ENCODE measurements at regions not wholly inside any gene's neighbourhood (a gene's known extent, or its start where the extent isn't known, plus 50 kb on each side); places are given as distances from the start of the nearest gene placed in this dataset.
A peak's percentile ranks its signal among the peaks of the same experiment; 100 is the strongest.

DNA sequence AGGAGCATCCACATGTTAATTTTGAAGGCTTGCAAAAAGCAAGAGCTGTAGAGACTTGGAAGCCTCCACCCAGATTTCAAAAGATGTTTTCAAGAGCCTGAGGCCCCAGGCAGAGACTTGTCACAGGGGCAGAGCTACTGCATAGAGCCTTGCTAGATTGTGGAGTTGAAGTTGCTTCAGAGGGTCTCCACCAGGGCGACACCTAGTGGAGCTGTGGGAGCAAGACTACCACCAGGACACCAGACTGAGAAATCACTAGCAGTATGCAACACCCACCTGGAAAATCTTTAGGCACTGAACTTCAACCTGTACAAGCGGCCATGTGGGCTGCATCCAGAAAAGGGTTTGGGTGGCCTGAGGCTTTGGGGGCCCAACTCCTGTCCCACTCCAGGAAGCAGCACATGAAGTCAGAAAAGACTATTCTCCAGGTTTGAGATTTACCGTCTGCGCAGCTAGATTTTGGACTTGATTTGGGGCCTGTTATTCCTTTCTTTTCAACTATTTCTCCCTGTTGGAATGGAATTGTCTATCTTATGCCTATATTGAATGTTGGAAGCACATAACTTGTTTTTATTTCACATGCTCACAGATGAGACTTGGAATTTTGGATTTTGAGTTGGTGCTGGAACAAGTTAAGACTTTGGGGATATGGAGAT is 508.6 kb downstream of the FLRT2 start:
- H3K4me1 ChIP-seq (replicated peaks in 1 of 2): no peaks in the 10 kb centered on the region
- in situ Hi-C loops (cut with MboI; ENCODE audit: low pct_unique_long_range_greater_than_20kb in 2 of 9, low sequenced_read_pairs in 9 of 9, unreplicated experiment in 9 of 9): loop anchor here in 1 of 9 experiments (25.0 kb wide), 1 partner anchor 176 kb away; no protein-coding TSS in a partner anchor
- H3K4me3 ChIP-seq: no peak overlapping the region
- ATAC-seq (replicated peaks in 6 of 8): peak in 4 of 8 experiments; percentile 67 to 99 (median 98)
- 0 to 100% (median 100%) methylated on average over 1 to 3 of the region's 4 CpGs; no CpG with 5 or more reads in 3 of the 10 experiments for WGBS, 10 experiments
- H3K27ac ChIP-seq: no peak overlapping the region

DNA sequence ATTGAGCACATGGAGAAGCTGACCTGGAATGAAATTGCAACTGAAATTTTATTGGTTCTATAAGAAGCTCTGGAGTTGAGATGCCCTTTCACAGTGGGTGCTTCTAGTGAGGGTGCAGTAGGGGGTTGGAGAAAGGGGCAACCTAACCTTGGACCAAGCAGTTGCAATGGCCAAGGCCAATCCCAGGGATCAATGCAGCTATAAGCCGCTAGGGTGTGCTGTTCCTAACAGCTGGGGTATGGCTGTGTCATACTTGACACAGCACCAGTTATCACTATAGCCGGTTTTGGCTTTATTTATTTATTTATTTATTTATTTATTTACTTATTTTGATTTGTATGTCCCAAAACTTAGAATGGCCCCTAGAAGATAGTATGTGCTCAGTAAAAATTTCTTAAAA is 505.9 kb downstream of the FLRT2 start:
- ATAC-seq (replicated peaks in 6 of 8): peak in 1 of 8 experiments; percentile 40
- WGBS, 10 experiments: 0 to 85% (median 64%) methylated on average over 1 to 2 of the region's 2 CpGs; no CpG with 5 or more reads in 2 of the 10 experiments
- in situ Hi-C loops (cut with MboI; ENCODE audit: low pct_unique_long_range_greater_than_20kb in 2 of 9, low sequenced_read_pairs in 9 of 9, unreplicated experiment in 9 of 9): loop anchor here in 1 of 9 experiments (25.0 kb wide), 1 partner anchor 174 kb away; no protein-coding TSS in a partner anchor

DNA sequence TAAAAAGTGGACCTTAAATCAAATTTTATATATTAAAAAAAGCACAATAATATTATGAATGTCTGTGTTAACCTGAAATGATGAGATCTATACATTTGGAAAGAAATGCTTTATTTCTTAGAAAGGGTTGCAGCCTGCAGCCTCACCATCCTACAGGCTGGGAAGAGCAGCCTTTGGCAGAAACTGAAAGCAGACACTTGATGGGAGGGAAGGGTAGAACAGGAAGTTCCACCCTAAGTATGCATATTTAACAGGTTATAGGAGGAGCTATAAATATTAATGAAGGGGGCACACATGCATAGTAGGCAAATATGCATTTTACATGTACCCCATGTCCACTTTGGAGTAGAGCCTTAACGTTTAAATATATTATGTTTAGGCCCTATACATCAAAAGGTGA is 498.0 kb downstream of the FLRT2 start:
- peak in 1 of 8 experiments; percentile 26 for ATAC-seq (replicated peaks in 6 of 8)

More for the DNA sequence above, 505.9 kb downstream of the FLRT2 start:
- H3K4me1 ChIP-seq (replicated peaks in 1 of 2): no peaks in the 10 kb centered on the region
- no peak overlapping the region for H3K4me3 ChIP-seq
- H3K27ac ChIP-seq: no peak overlapping the region

DNA sequence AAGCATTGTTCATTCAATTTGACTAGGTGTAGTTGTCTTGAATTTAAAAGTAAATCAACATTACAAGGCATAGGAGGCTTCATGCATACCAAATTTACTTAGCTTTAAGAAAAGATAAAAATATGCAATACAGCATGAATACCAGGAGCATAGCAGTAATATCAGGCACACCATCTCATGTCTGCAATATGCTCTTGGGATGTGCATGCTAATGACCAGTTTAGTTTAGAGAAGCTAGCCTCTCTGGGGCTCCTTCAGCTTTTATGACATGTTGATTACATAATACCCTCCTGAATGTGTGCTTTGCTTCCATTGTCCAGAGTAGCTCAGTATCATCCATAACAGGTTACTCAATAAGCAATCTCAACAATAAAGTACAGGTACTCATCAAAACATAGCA is 497.2 kb downstream of the FLRT2 start:
- ATAC-seq (replicated peaks in 6 of 8): peak in 3 of 8 experiments; percentile 52 to 90 (median 73)
- in situ Hi-C loops (cut with MboI; ENCODE audit: low pct_unique_long_range_greater_than_20kb in 2 of 9, low sequenced_read_pairs in 9 of 9, unreplicated experiment in 9 of 9): loop anchor here in 1 of 9 experiments (25.0 kb wide), 1 partner anchor 165 kb away; no protein-coding TSS in a partner anchor

More for the DNA sequence above, 498.0 kb downstream of the FLRT2 start:
- WGBS, 10 experiments: 0 to 83% (median 75%) methylated on average over 1 of the region's 1 CpG; no CpG with 5 or more reads in 5 of the 10 experiments
- H3K27ac ChIP-seq: no peak overlapping the region
- H3K4me3 ChIP-seq: no peak overlapping the region
- in situ Hi-C loops (cut with MboI; ENCODE audit: low pct_unique_long_range_greater_than_20kb in 2 of 9, low sequenced_read_pairs in 9 of 9, unreplicated experiment in 9 of 9): loop anchor here in 1 of 9 experiments (25.0 kb wide), 1 partner anchor 166 kb away; no protein-coding TSS in a partner anchor
- H3K4me1 ChIP-seq (replicated peaks in 1 of 2): no peaks in the 10 kb centered on the region

DNA sequence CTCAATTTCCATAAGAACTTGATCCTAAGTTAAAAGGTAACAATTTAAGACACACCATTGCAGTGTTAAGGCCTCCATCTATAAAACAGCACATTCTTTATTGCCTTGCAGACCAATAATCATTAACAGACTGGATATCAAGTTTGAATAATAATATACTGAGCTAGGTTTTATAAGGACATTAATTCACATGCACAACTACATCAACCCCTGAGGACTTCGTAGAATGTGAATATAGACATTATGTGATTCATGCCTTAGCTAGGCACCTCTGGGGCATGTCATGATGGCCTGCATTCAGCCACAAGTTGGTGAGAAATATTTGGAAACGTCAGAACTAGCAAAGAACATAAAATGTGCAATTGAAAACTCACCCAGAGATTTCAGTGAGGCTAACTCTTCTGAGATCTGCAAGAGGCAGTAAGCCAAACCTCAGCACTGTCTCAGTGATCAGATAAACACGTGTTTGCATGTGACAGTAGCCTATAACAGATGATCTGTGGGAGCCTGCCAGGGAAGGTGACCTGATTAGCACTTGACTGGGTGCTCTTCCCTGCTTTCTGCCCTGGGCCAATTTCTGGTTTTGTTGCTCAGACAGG is 492.2 kb downstream of the FLRT2 start:
- WGBS, 10 experiments: 0 to 72% (median 47%) methylated on average over 1 to 3 of the region's 3 CpGs; no CpG with 5 or more reads in 2 of the 10 experiments
- Histone ChIP-seq H3K27ac (no peak overlapping the region), H3K4me3 (no peak overlapping the region), H3K4me1 (replicated peaks in 1 of 2) (no peaks in the 10 kb centered on the region)
- ATAC-seq (replicated peaks in 6 of 8): peak in 5 of 8 experiments; percentile 39 to 61 (median 45)
- in situ Hi-C loops (cut with MboI; ENCODE audit: low pct_unique_long_range_greater_than_20kb in 2 of 9, low sequenced_read_pairs in 9 of 9, unreplicated experiment in 9 of 9): no loop called here

More for the DNA sequence above, 497.2 kb downstream of the FLRT2 start:
- Histone ChIP-seq H3K4me1 (replicated peaks in 1 of 2) (no peaks in the 10 kb centered on the region), H3K4me3 (no peak overlapping the region), H3K27ac (no peak overlapping the region)

- Histone ChIP-seq H3K27ac (no peak overlapping the region), H3K4me1 (replicated peaks in 1 of 2) (no peaks in the 10 kb centered on the region), H3K4me3 (no peak overlapping the region)
- in situ Hi-C loops (cut with MboI; ENCODE audit: low pct_unique_long_range_greater_than_20kb in 2 of 9, low sequenced_read_pairs in 9 of 9, unreplicated experiment in 9 of 9): no loop called here
- ATAC-seq (replicated peaks in 6 of 8): no peak
Measured at GRCh38 chr14:86020841-86021240, 490.9 kb downstream of the FLRT2 start.

- peaks cover 8 to 17% of the 10 kb centered on the region in 2 donors for H3K4me1 ChIP-seq (replicated peaks in 1 of 2)
- no peak overlapping the region for H3K4me3 ChIP-seq
- no peak for ATAC-seq (replicated peaks in 6 of 8)
- in situ Hi-C loops (cut with MboI; ENCODE audit: low pct_unique_long_range_greater_than_20kb in 2 of 9, low sequenced_read_pairs in 9 of 9, unreplicated experiment in 9 of 9): no loop called here
- 0 to 100% (median 60%) methylated on average over 1 of the region's 1 CpG; no CpG with 5 or more reads in 1 of the 10 experiments for WGBS, 10 experiments
- H3K27ac ChIP-seq: no peak overlapping the region
Measured at GRCh38 chr14:86015941-86016340, 486.0 kb downstream of the FLRT2 start.

GRCh38 chr14:86015511-86015910 is 485.6 kb downstream of the FLRT2 start:
- WGBS, 10 experiments: 20 to 100% (median 75%) methylated on average over 1 of the region's 1 CpG
- peak in 1 of 8 experiments; percentile 33 for ATAC-seq (replicated peaks in 6 of 8)
- H3K4me1 ChIP-seq (replicated peaks in 1 of 2): peaks cover 8 to 17% of the 10 kb centered on the region in 2 donors
- in situ Hi-C loops (cut with MboI; ENCODE audit: low pct_unique_long_range_greater_than_20kb in 2 of 9, low sequenced_read_pairs in 9 of 9, unreplicated experiment in 9 of 9): no loop called here
- no peak overlapping the region for H3K27ac ChIP-seq
- no peak overlapping the region for H3K4me3 ChIP-seq

GRCh38 chr14:86013641-86014040 is 483.7 kb downstream of the FLRT2 start:
- WGBS, 10 experiments: 23 to 73% (median 48%) methylated on average over 2 to 3 of the region's 3 CpGs; no CpG with 5 or more reads in 1 of the 10 experiments
- peak in 5 of 8 experiments; percentile 24 to 87 (median 67) for ATAC-seq (replicated peaks in 6 of 8)
- H3K27ac ChIP-seq: no peak overlapping the region
- in situ Hi-C loops (cut with MboI; ENCODE audit: low pct_unique_long_range_greater_than_20kb in 2 of 9, low sequenced_read_pairs in 9 of 9, unreplicated experiment in 9 of 9): no loop called here
- no peak overlapping the region for H3K4me3 ChIP-seq
- H3K4me1 ChIP-seq (replicated peaks in 1 of 2): peaks cover 8 to 17% of the 10 kb centered on the region in 2 donors

- Histone ChIP-seq H3K4me1 (replicated peaks in 1 of 2) (peaks cover 8 to 17% of the 10 kb centered on the region in 2 donors), H3K4me3 (no peak overlapping the region), H3K27ac (no peak overlapping the region)
- in situ Hi-C loops (cut with MboI; ENCODE audit: low pct_unique_long_range_greater_than_20kb in 2 of 9, low sequenced_read_pairs in 9 of 9, unreplicated experiment in 9 of 9): no loop called here
- no peak for ATAC-seq (replicated peaks in 6 of 8)
- WGBS, 10 experiments: 0 to 29% (median 0%) methylated on average over 1 of the region's 1 CpG; no CpG with 5 or more reads in 2 of the 10 experiments
Measured at GRCh38 chr14:86012461-86012860, 482.5 kb downstream of the FLRT2 start.

GRCh38 chr14:86003998-86004397 is 474.1 kb downstream of the FLRT2 start:
- Histone ChIP-seq H3K4me3 (no peak overlapping the region), H3K27ac (no peak overlapping the region), H3K4me1 (replicated peaks in 1 of 2) (peaks cover 0 to 2% of the 10 kb centered on the region in 2 donors)
- no peak for ATAC-seq (replicated peaks in 6 of 8)
- in situ Hi-C loops (cut with MboI; ENCODE audit: low pct_unique_long_range_greater_than_20kb in 2 of 9, low sequenced_read_pairs in 9 of 9, unreplicated experiment in 9 of 9): no loop called here
- 14 to 100% (median 83%) methylated on average over 1 to 3 of the region's 3 CpGs for WGBS, 10 experiments

- in situ Hi-C loops (cut with MboI; ENCODE audit: low pct_unique_long_range_greater_than_20kb in 2 of 9, low sequenced_read_pairs in 9 of 9, unreplicated experiment in 9 of 9): no loop called here
- no peak overlapping the region for H3K27ac ChIP-seq
- ATAC-seq (replicated peaks in 6 of 8): no peak
Measured at GRCh38 chr14:85996551-85996950, 466.6 kb downstream of the FLRT2 start.

DNA sequence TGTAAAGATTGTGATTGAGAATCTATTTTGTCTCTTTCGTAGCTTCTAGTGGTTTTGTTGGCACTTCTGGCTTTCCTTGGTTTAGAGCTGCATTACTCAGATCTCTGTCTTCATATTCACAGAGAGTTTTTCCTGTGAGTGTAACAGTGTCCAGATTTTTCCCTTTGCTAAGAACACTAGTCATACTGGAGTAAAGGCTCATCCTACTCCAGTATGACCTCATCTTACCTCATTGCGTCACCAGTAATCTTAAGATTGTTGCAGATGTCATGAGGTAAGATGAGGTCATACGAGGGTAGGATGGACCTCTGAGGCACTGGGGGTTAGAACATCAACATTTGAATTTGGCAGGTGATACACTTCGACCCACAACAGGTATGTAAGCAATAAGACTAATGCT is 461.2 kb downstream of the FLRT2 start:
- ATAC-seq (replicated peaks in 6 of 8): peak in 2 of 8 experiments; percentile 25 to 39
- in situ Hi-C loops (cut with MboI; ENCODE audit: low pct_unique_long_range_greater_than_20kb in 2 of 9, low sequenced_read_pairs in 9 of 9, unreplicated experiment in 9 of 9): no loop called here
- Histone ChIP-seq H3K4me1 (replicated peaks in 1 of 2) (no peaks in the 10 kb centered on the region), H3K27ac (no peak overlapping the region), H3K4me3 (no peak overlapping the region)
- 0 to 100% (median 70%) methylated on average over 1 to 4 of the region's 4 CpGs for WGBS, 10 experiments

More at GRCh38 chr14:85996551-85996950, 466.6 kb downstream of the FLRT2 start:
- Histone ChIP-seq H3K4me1 (replicated peaks in 1 of 2) (no peaks in the 10 kb centered on the region), H3K4me3 (no peak overlapping the region)
